Naive thymus-derived CD4-positive, alpha-beta T cell (primary cell): ENCODE measurements at regions not wholly inside any gene's neighbourhood (a gene's known extent, or its start where the extent isn't known, plus 50 kb on each side); places are given as distances from the start of the nearest gene placed in this dataset.

Experiments used
- ATAC-seq: fragments of 150-1000 bp; cut with Tn5 transposase; 2 replicates; pipeline ENCODE4 v1.10.0; 2021; ENCODE audit warnings: mild to moderate bottlenecking, moderate library complexity
- CTCF ChIA-PET: fragments of 350-600 bp; sonication (Branson Sonifier 250); formaldehyde crosslinking; loops from one replicate; lab custom pipeline; 2021; ENCODE audit warnings: antibody characterized with exemption; lab: Charles Lee
- POLR2A ChIA-PET: fragments of 350-600 bp; sonication (Branson Sonifier 250); formaldehyde crosslinking; loops from one replicate; lab custom pipeline; 2021; ENCODE audit warnings: antibody characterized with exemption, inconsistent platforms; lab: Charles Lee
- DNase-seq, 9 donors: peaks; one replicate each; pipeline versions ENCODE4 v3.0.0 to v3.0.0-alpha.2; 2020 to 2022; ENCODE audit warnings: mixed read lengths in 1 of 9
- H3K27ac ChIP-seq: one replicate; pipeline ENCODE4 v1.7.0; 2013; ENCODE audit warnings: mild to moderate bottlenecking, low read depth, low read length, moderate library complexity
- H3K27me3 ChIP-seq, 2 donors: one replicate each; pipeline ENCODE4 v1.7.0; 2013; ENCODE audit warnings: low read length in 2 of 2, mild to moderate bottlenecking in 2 of 2, moderate library complexity in 2 of 2; ENCODE audit not compliant: control insufficient read depth in 2 of 2, insufficient read depth in 2 of 2
- H3K36me3 ChIP-seq, 3 experiments: 1 replicate in 2 of 3; 2 replicates in 1 of 3; pipeline ENCODE4 v1.7.0; 2013; ENCODE audit warnings: low read length in 3 of 3, mild to moderate bottlenecking in 3 of 3, moderate library complexity in 1 of 3; ENCODE audit not compliant: insufficient read depth in 3 of 3, control insufficient read depth in 2 of 3
- H3K4me1 ChIP-seq, 2 donors: one replicate each; pipeline ENCODE4 v1.7.0; 2013; ENCODE audit warnings: low read length in 2 of 2, mild to moderate bottlenecking in 2 of 2, moderate library complexity in 1 of 2; ENCODE audit not compliant: control insufficient read depth in 2 of 2, insufficient read depth in 2 of 2
- H3K4me3 ChIP-seq: 2 replicates; pipeline ENCODE4 v1.7.0; 2013; ENCODE audit warnings: mild to moderate bottlenecking, low read length
- H3K9me3 ChIP-seq, 3 experiments: 1 replicate in 2 of 3; 2 replicates in 1 of 3; pipeline ENCODE4 v1.7.0; 2013; ENCODE audit warnings: low read length in 3 of 3; ENCODE audit not compliant: control insufficient read depth in 2 of 3
- H3K27ac Mint-ChIP-seq, 9 donors: one replicate each; pipeline ENCODE4 v1.8.0; 2020 to 2022; ENCODE audit warnings: mixed read lengths in 9 of 9, mild to moderate bottlenecking in 8 of 9, moderate library complexity in 5 of 9, inconsistent platforms in 2 of 9
- H3K27me3 Mint-ChIP-seq, 5 donors: one replicate each; pipeline ENCODE4 v1.8.0; 2021 to 2022; ENCODE audit warnings: mixed read lengths in 5 of 5, mild to moderate bottlenecking in 1 of 5
- H3K36me3 Mint-ChIP-seq, 5 donors: one replicate each; pipeline ENCODE4 v1.8.0; 2020 to 2022; ENCODE audit warnings: mixed read lengths in 5 of 5, mild to moderate bottlenecking in 3 of 5, inconsistent platforms in 1 of 5
- H3K4me1 Mint-ChIP-seq, 7 donors: one replicate each; pipeline ENCODE4 v1.8.0; 2020 to 2022; ENCODE audit warnings: mixed read lengths in 7 of 7, mild to moderate bottlenecking in 3 of 7, inconsistent platforms in 1 of 7
- H3K4me3 Mint-ChIP-seq, 10 donors: one replicate each; pipeline ENCODE4 v1.8.0; 2020 to 2022; ENCODE audit warnings: mild to moderate bottlenecking in 10 of 10, mixed read lengths in 10 of 10, moderate library complexity in 6 of 10, inconsistent platforms in 2 of 10
- H3K9me3 Mint-ChIP-seq, 11 donors: one replicate each; pipeline ENCODE4 v1.8.0; 2020 to 2022; ENCODE audit warnings: mixed read lengths in 11 of 11, mild to moderate bottlenecking in 4 of 11, inconsistent platforms in 1 of 11, moderate library complexity in 1 of 11
- intact Hi-C, 2 donors: fragments of 100-400 bp; cut with micrococcal nuclease; formaldehyde crosslinking; loops; one replicate each; pipeline ENCODE4 v1.15.1; 2023

- Histone ChIP-seq H3K27ac (no peak overlapping the region), H3K27me3 (no peaks in the 10 kb centered on the region), H3K9me3 (no peaks in the 10 kb centered on the region), H3K36me3 (no peaks in the 10 kb centered on the region), H3K4me3 (no peak overlapping the region), H3K4me1 (no peaks in the 10 kb centered on the region)
- ChIA-PET POLR2A (no interaction called here), CTCF (no interaction called here)
- no peak overlapping the region for H3K27ac Mint-ChIP-seq
- H3K36me3 Mint-ChIP-seq: no peaks in the 10 kb centered on the region
- peaks cover 0 to 7% (median 0%) of the 10 kb centered on the region in 11 donors for H3K9me3 Mint-ChIP-seq
- intact Hi-C loops: no loop called here
- ATAC-seq (no peak), DNase-seq (no peak)
- H3K27me3 Mint-ChIP-seq: peaks cover 0 to 4% (median 0%) of the 10 kb centered on the region in 5 donors
- H3K4me3 Mint-ChIP-seq: no peak overlapping the region
- no peaks in the 10 kb centered on the region for H3K4me1 Mint-ChIP-seq
Observed at GRCh38 chrX:131595120-131595519, 51.2 kb downstream of the OR13H1 start.

GRCh38 chrX:131607792-131608369 lies 64.0 kb downstream of the OR13H1 start:
- Mint-ChIP-seq H3K27me3 (peaks cover 0 to 14% (median 11%) of the 10 kb centered on the region in 5 donors), H3K4me1 (peaks cover 0 to 1% (median 0%) of the 10 kb centered on the region in 7 donors), H3K9me3 (peaks cover 0 to 1% (median 0%) of the 10 kb centered on the region in 11 donors), H3K4me3 (no peak overlapping the region), H3K36me3 (no peaks in the 10 kb centered on the region), H3K27ac (no peak overlapping the region)
- no peaks in the 10 kb centered on the region for H3K36me3 ChIP-seq
- ChIA-PET CTCF (no interaction called here), POLR2A (no interaction called here)
- H3K27me3 ChIP-seq: no peaks in the 10 kb centered on the region
- H3K27ac ChIP-seq: no peak overlapping the region
- H3K4me1 ChIP-seq: no peaks in the 10 kb centered on the region
- no peak for DNase-seq
- intact Hi-C loops: no loop called here
- H3K4me3 ChIP-seq: no peak overlapping the region
- H3K9me3 ChIP-seq: no peaks in the 10 kb centered on the region
- no peak for ATAC-seq

- intact Hi-C loops: no loop called here
- CTCF ChIA-PET: no interaction called here
- no peak overlapping the region for H3K27ac Mint-ChIP-seq
- Histone ChIP-seq H3K4me3 (no peak overlapping the region), H3K4me1 (no peaks in the 10 kb centered on the region), H3K9me3 (no peaks in the 10 kb centered on the region), H3K27me3 (no peaks in the 10 kb centered on the region), H3K36me3 (no peaks in the 10 kb centered on the region), H3K27ac (no peak overlapping the region)
- DNase-seq (no peak), ATAC-seq (no peak)
- H3K4me3 Mint-ChIP-seq: no peak overlapping the region
- H3K4me1 Mint-ChIP-seq: peaks cover 0 to 1% (median 0%) of the 10 kb centered on the region in 7 donors
- peaks cover 0 to 14% (median 10%) of the 10 kb centered on the region in 5 donors for H3K27me3 Mint-ChIP-seq
- no peaks in the 10 kb centered on the region for H3K36me3 Mint-ChIP-seq
- POLR2A ChIA-PET: no interaction called here
- H3K9me3 Mint-ChIP-seq: peaks cover 0 to 1% (median 0%) of the 10 kb centered on the region in 11 donors
Observed at GRCh38 chrX:131609480-131609879, 65.6 kb downstream of the OR13H1 start.

DNA sequence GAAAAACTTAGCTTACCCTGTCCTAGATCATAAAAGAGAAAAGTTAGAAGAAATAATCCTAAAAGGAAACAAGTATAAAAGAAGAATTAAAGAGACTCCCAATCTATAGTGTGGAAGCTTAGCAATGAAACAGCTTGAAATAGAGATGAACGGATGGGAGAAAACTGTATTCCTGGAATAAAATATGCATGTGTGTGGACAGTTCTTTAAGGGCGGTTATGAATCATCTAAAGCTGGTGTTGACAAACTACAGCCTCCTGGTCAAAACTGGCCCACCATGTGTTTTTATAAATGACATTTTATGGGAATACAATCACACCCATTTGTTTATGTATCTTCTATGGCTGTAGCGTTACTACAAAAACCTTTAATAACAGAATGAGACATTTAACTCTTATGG lies 69.4 kb downstream of the OR13H1 start:
- DNase-seq (no peak), ATAC-seq (no peak)
- H3K4me1 ChIP-seq: no peaks in the 10 kb centered on the region
- H3K27me3 ChIP-seq: no peaks in the 10 kb centered on the region
- no peaks in the 10 kb centered on the region for H3K36me3 Mint-ChIP-seq
- no peaks in the 10 kb centered on the region for H3K9me3 ChIP-seq
- ChIA-PET POLR2A (no interaction called here), CTCF (no interaction called here)
- H3K4me1 Mint-ChIP-seq: no peaks in the 10 kb centered on the region
- intact Hi-C loops: no loop called here
- no peak overlapping the region for H3K4me3 ChIP-seq
- H3K27ac Mint-ChIP-seq: no peak overlapping the region
- peaks cover 0 to 6% (median 2%) of the 10 kb centered on the region in 5 donors for H3K27me3 Mint-ChIP-seq
- H3K36me3 ChIP-seq: no peaks in the 10 kb centered on the region
- no peak overlapping the region for H3K4me3 Mint-ChIP-seq
- no peaks in the 10 kb centered on the region for H3K9me3 Mint-ChIP-seq
- H3K27ac ChIP-seq: no peak overlapping the region

- intact Hi-C loops: no loop called here
- H3K4me3 ChIP-seq: no peak overlapping the region
- Mint-ChIP-seq H3K27ac (no peak overlapping the region), H3K4me3 (no peak overlapping the region), H3K36me3 (no peaks in the 10 kb centered on the region), H3K9me3 (no peaks in the 10 kb centered on the region), H3K27me3 (peaks cover 0 to 4% (median 3%) of the 10 kb centered on the region in 5 donors), H3K4me1 (no peaks in the 10 kb centered on the region)
- CTCF ChIA-PET: no interaction called here
- no peaks in the 10 kb centered on the region for H3K36me3 ChIP-seq
- H3K27me3 ChIP-seq: no peaks in the 10 kb centered on the region
- no peak for DNase-seq
- ATAC-seq: no peak
- POLR2A ChIA-PET: no interaction called here
- no peaks in the 10 kb centered on the region for H3K9me3 ChIP-seq
- no peaks in the 10 kb centered on the region for H3K4me1 ChIP-seq
- H3K27ac ChIP-seq: no peak overlapping the region
Observed at GRCh38 chrX:131614241-131614640, 70.4 kb downstream of the OR13H1 start.

DNA sequence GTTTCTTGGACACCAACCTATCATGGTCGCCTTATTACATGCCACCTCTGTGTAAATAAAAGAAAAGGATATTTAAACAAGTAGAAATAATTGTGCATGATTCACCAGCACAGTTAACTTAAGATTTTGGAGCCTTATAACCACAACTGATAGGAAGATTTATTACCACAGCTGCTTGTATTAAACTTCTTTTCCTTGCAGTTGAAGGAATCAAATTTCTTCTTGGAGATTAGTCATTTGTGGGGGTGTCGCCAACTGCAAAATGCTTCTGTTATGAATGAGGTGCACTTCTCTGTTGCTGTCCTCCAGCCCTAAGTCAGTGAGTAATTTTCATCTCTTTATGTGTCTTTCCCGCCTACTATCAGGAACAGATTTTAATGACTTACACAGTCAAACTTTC lies 73.3 kb downstream of the OR13H1 start:
- Histone ChIP-seq H3K27ac (no peak overlapping the region), H3K4me3 (no peak overlapping the region), H3K27me3 (no peaks in the 10 kb centered on the region), H3K36me3 (no peaks in the 10 kb centered on the region), H3K4me1 (no peaks in the 10 kb centered on the region), H3K9me3 (no peaks in the 10 kb centered on the region)
- ChIA-PET CTCF (no interaction called here), POLR2A (no interaction called here)
- H3K36me3 Mint-ChIP-seq: no peaks in the 10 kb centered on the region
- no peak overlapping the region for H3K4me3 Mint-ChIP-seq
- no peaks in the 10 kb centered on the region for H3K4me1 Mint-ChIP-seq
- peaks cover 3 to 11% (median 8%) of the 10 kb centered on the region in 5 donors for H3K27me3 Mint-ChIP-seq
- H3K27ac Mint-ChIP-seq: peak overlapping the region in 1 of 9 donors; percentile 56
- ATAC-seq: no peak
- intact Hi-C loops: no loop called here
- DNase-seq: no peak
- no peaks in the 10 kb centered on the region for H3K9me3 Mint-ChIP-seq

- H3K4me1 Mint-ChIP-seq: no peaks in the 10 kb centered on the region
- no peak overlapping the region for H3K4me3 Mint-ChIP-seq
- intact Hi-C loops: no loop called here
- Histone ChIP-seq H3K27ac (no peak overlapping the region), H3K36me3 (no peaks in the 10 kb centered on the region), H3K9me3 (no peaks in the 10 kb centered on the region), H3K4me3 (no peak overlapping the region), H3K4me1 (no peaks in the 10 kb centered on the region), H3K27me3 (no peaks in the 10 kb centered on the region)
- H3K36me3 Mint-ChIP-seq: no peaks in the 10 kb centered on the region
- ATAC-seq: no peak
- peaks cover 4 to 17% (median 9%) of the 10 kb centered on the region in 5 donors for H3K27me3 Mint-ChIP-seq
- ChIA-PET CTCF (no interaction called here), POLR2A (no interaction called here)
- no peak overlapping the region for H3K27ac Mint-ChIP-seq
- no peaks in the 10 kb centered on the region for H3K9me3 Mint-ChIP-seq
- DNase-seq: no peak
Observed at GRCh38 chrX:131621650-131622049, 77.8 kb downstream of the OR13H1 start.
